Endothelial cell of umbilical vein (primary cell): ENCODE measurements at regions not wholly inside any gene's neighbourhood (a gene's known extent, or its start where the extent isn't known, plus 50 kb on each side); places are given as distances from the start of the nearest gene placed in this dataset.

ENCODE experiments used
- BruUV-seq: library from RNA; stranded (reverse); fragments of 400-500 nt; replicated peaks from 2 replicates; lab custom pipeline; 2021; lab: Mats Ljungman, UMichigan
- CTCF ChIA-PET: fragments of 300-600, 350-600 bp; sonication (Branson Sonifier 250); formaldehyde crosslinking; loops from one replicate; lab custom pipeline; 2021; ENCODE audit warnings: antibody characterized with exemption, inconsistent platforms; lab: Charles Lee
- POLR2A ChIA-PET: fragments of 300-600, 350-600 bp; sonication (Branson Sonifier 250); formaldehyde crosslinking; loops from one replicate; lab custom pipeline; 2021; ENCODE audit warnings: antibody characterized with exemption, inconsistent platforms; lab: Charles Lee
- DNase-seq: peaks from one replicate; pipeline ENCODE4 v3.0.0-alpha.2; 2011; ENCODE audit warnings: low read depth, low spot score
- FAIRE-seq: peaks from 2 replicates; lab custom pipeline; 2011; peaks lifted over from hg19 to GRCh38; lab: Jason Lieb, UNC
- H2AFZ ChIP-seq: 2 replicates; pipeline ENCODE4 v1.6.0; 2012; ENCODE audit warnings: low read depth, low read length, control low read depth, inconsistent platforms
- H3K27ac ChIP-seq: 2 replicates; pipeline ENCODE4 v1.5.1; 2011; ENCODE audit warnings: low read depth, mild to moderate bottlenecking, control low read depth, low read length, moderate library complexity; ENCODE audit not compliant: insufficient read depth
- H3K27me3 ChIP-seq, 2 experiments: 2 replicates each; pipeline versions ENCODE4 v1.6.0 to v1.6.1; 2011; ENCODE audit warnings: low read length in 2 of 2, mixed read lengths in 1 of 2; ENCODE audit not compliant: control insufficient read depth in 2 of 2, insufficient read depth in 2 of 2
- H3K36me3 ChIP-seq, 2 experiments: 2 replicates in 1 of 2; 3 replicates in 1 of 2; pipeline ENCODE4 v1.5.1; 2011; ENCODE audit warnings: low read length in 2 of 2, mild to moderate bottlenecking in 1 of 2, moderate library complexity in 1 of 2; ENCODE audit not compliant: control insufficient read depth in 2 of 2, insufficient read depth in 2 of 2; ENCODE audit errors: extremely low read depth in 1 of 2
- H3K4me1 ChIP-seq: 3 replicates; pipeline ENCODE4 v1.5.1; 2011; ENCODE audit warnings: mild to moderate bottlenecking, low read length; ENCODE audit not compliant: control insufficient read depth, insufficient read depth; ENCODE audit errors: extremely low read depth
- H3K4me2 ChIP-seq: 2 replicates; pipeline ENCODE4 v1.6.1; 2011; ENCODE audit warnings: low read length, control low read depth, mixed read lengths; ENCODE audit not compliant: insufficient read depth
- H3K4me3 ChIP-seq, 3 experiments: fragments of 200-600 bp in 1 of 3; sonication (generic), shearing (Covaris generic) in 1 of 3; replicated peaks in 1 of 3; 2 replicates each; pipeline ENCODE4 v1.5.1; 2011 to 2016; ENCODE audit warnings: control low read depth in 3 of 3, low read length in 3 of 3, mild to moderate bottlenecking in 2 of 3, inconsistent platforms in 1 of 3, low read depth in 1 of 3, moderate library complexity in 1 of 3; ENCODE audit not compliant: insufficient read depth in 1 of 3
- H3K79me2 ChIP-seq: 2 replicates; pipeline ENCODE4 v1.6.0; 2012; ENCODE audit warnings: low read length, inconsistent platforms; ENCODE audit not compliant: control insufficient read depth, insufficient read depth
- H3K9ac ChIP-seq: replicated peaks from 2 replicates; pipeline ENCODE3; 2011; ENCODE audit warnings: low read length, control low read depth; ENCODE audit not compliant: insufficient read depth; ENCODE audit errors: extremely low read depth
- H3K9me1 ChIP-seq: replicated peaks from 3 replicates; pipeline ENCODE4 v1.6.0; 2011; ENCODE audit warnings: mild to moderate bottlenecking, low read length; ENCODE audit not compliant: control insufficient read depth, insufficient read depth; ENCODE audit errors: extremely low read depth
- H3K9me3 ChIP-seq: replicated peaks from 2 replicates; pipeline ENCODE4 v1.5.1; 2012; ENCODE audit warnings: low read length, inconsistent platforms; ENCODE audit not compliant: control insufficient read depth, insufficient read depth
- H4K20me1 ChIP-seq: replicated peaks from 2 replicates; pipeline ENCODE3; 2011; ENCODE audit warnings: mild to moderate bottlenecking, low read length; ENCODE audit not compliant: control insufficient read depth, insufficient read depth; ENCODE audit errors: extremely low read depth
- CTCF ChIP-seq, 2 donors: IDR thresholded peaks; 1 replicate in 1 of 2; 2 replicates in 1 of 2; pipeline ENCODE4 v1.5.1; 2011; ENCODE audit warnings: low read length in 2 of 2, mild to moderate bottlenecking in 2 of 2, moderate library complexity in 2 of 2, control low read depth in 1 of 2, inconsistent platforms in 1 of 2, low read depth in 1 of 2; ENCODE audit not compliant: insufficient read depth in 1 of 2; ENCODE audit errors: extremely low read depth in 1 of 2
- EZH2 ChIP-seq: IDR thresholded peaks from 2 replicates; pipeline ENCODE4 v1.6.1; 2012; ENCODE audit warnings: borderline replicate concordance, low read depth, mild to moderate bottlenecking, moderate library complexity, low read length, inconsistent platforms; ENCODE audit not compliant: severe bottlenecking
- FOS ChIP-seq: IDR thresholded peaks from 2 replicates; pipeline ENCODE4 v1.6.1; 2011; ENCODE audit warnings: mild to moderate bottlenecking, low read length, moderate library complexity, borderline replicate concordance; ENCODE audit not compliant: insufficient read depth
- GATA2 ChIP-seq: IDR thresholded peaks from 2 replicates; pipeline ENCODE4 v1.7.0; 2011; ENCODE audit warnings: low read depth, mild to moderate bottlenecking, moderate library complexity, mixed read lengths, low read length; ENCODE audit not compliant: insufficient read length, insufficient read depth
- JUN ChIP-seq: IDR thresholded peaks from 2 replicates; pipeline ENCODE4 v1.6.1; 2011; ENCODE audit warnings: borderline replicate concordance, low read depth; ENCODE audit not compliant: insufficient read length, insufficient read depth
- MAX ChIP-seq: IDR thresholded peaks from 2 replicates; pipeline ENCODE4 v1.6.1; 2011; ENCODE audit not compliant: insufficient read depth, insufficient read length
- MYC ChIP-seq: IDR thresholded peaks from one replicate; pipeline ENCODE4 v1.6.1; 2011; ENCODE audit warnings: mild to moderate bottlenecking, low read depth, low read length
- POLR2A ChIP-seq: IDR thresholded peaks from 2 replicates; pipeline ENCODE4 v1.6.1; 2012; ENCODE audit warnings: low read depth, mild to moderate bottlenecking, control low read depth, low read length
- POLR2AphosphoS5 ChIP-seq: IDR thresholded peaks from 2 replicates; pipeline ENCODE4 v1.6.1; 2012; ENCODE audit warnings: low read depth, mild to moderate bottlenecking, control low read depth, low read length, moderate library complexity; ENCODE audit not compliant: insufficient read depth
- dilution Hi-C: fragments of 300-500 bp; cut with MboI; formaldehyde crosslinking; loops from one replicate; pipeline ENCODE4 v1.15.0; 2019; ENCODE audit warnings: low sequenced_read_pairs; ENCODE audit not compliant: extremely low pct_ligation_motif_present
- intact Hi-C: fragments of 100-400 bp; cut with micrococcal nuclease; formaldehyde crosslinking; loops from one replicate; pipeline ENCODE4 v1.10.0; 2022

GRCh38 chr16:26952411-26952810 lies 114.3 kb upstream of the C16orf82 start:
- H3K9ac ChIP-seq = no peak overlapping the region
- no peaks in the 10 kb centered on the region for H3K27me3 ChIP-seq
- H3K4me1 ChIP-seq = no peaks in the 10 kb centered on the region
- intact Hi-C loops = no loop called here
- H3K4me3 ChIP-seq = no peak overlapping the region
- DNase-seq (no peak), FAIRE-seq (no peak)
- CTCF ChIA-PET = no interaction called here
- no peaks in the 10 kb centered on the region for H3K9me1 ChIP-seq
- BruUV-seq = no TSS peak
- H3K9me3 ChIP-seq = no peaks in the 10 kb centered on the region
- no peak overlapping the region for H2AFZ ChIP-seq
- H4K20me1 ChIP-seq = no peaks in the 10 kb centered on the region
- no peaks in the 10 kb centered on the region for H3K79me2 ChIP-seq
- H3K27ac ChIP-seq = no peak overlapping the region
- no peak overlapping the region for H3K4me2 ChIP-seq
- no peaks in the 10 kb centered on the region for H3K36me3 ChIP-seq
- dilution Hi-C loops = no loop called here
- no peak for TF ChIP-seq POLR2A
- no peak for TF ChIP-seq JUN
- TF ChIP-seq MAX = no peak
- TF ChIP-seq GATA2 = no peak
- TF ChIP-seq MYC = no peak
- TF ChIP-seq FOS = no peak
- no peak for TF ChIP-seq CTCF (IDR thresholded peaks at IDR 0.05; ENCODE audit: extremely low read depth in 1 of 2, insufficient read depth in 1 of 2, low read depth in 1 of 2, low read length in 2 of 2)
- no peak for TF ChIP-seq EZH2
- no peak for TF ChIP-seq POLR2AphosphoS5
- POLR2A ChIA-PET = no interaction called here
